ENCODE measurements at regions not wholly inside any gene's neighbourhood (a gene's known extent, or its start where the extent isn't known, plus 50 kb on each side); places are given as distances from the start of the nearest gene placed in this dataset.
"Not testable (repeated sequence)": the region's sequence is repeated elsewhere in the genome, so short reads cannot be mapped to it uniquely, and the experiment has no call there.

- Histone ChIP-seq H3K4me1 (ENCODE audit: control insufficient read depth, insufficient read depth, low read length) (no peaks in the 10 kb centered on the region), H3K27ac (ENCODE audit: low read depth, low read length) (no peak overlapping the region), H3K36me3 (ENCODE audit: control insufficient read depth, insufficient read depth, low read length) (no peaks in the 10 kb centered on the region)
Observed at GRCh38 chr1:118395430-118395991, 210.5 kb upstream of the SPAG17 start.

GRCh38 chr1:118390955-118391354 lies 205.9 kb upstream of the SPAG17 start:
- no peaks in the 10 kb centered on the region for H3K27me3 ChIP-seq (ENCODE audit: control insufficient read depth, insufficient read depth, low read length)

More at GRCh38 chr1:118395430-118395991, 210.5 kb upstream of the SPAG17 start:
- Histone ChIP-seq H3K27me3 (ENCODE audit: control insufficient read depth, insufficient read depth, low read length) (no peaks in the 10 kb centered on the region), H3K9me3 (ENCODE audit: control insufficient read depth, insufficient read depth, low read depth, low read length) (no peaks in the 10 kb centered on the region), H3K4me3 (ENCODE audit: low read depth, low read length) (no peak overlapping the region), H3K9ac (ENCODE audit: low read length) (no peak overlapping the region)

GRCh38 chr1:118388301-118388959 lies 203.4 kb upstream of the SPAG17 start:
- H3K9me3 ChIP-seq (ENCODE audit: control insufficient read depth, insufficient read depth, low read depth, low read length) = no peaks in the 10 kb centered on the region
- H3K36me3 ChIP-seq (ENCODE audit: control insufficient read depth, insufficient read depth, low read length) = no peaks in the 10 kb centered on the region
- no peaks in the 10 kb centered on the region for H3K4me1 ChIP-seq (ENCODE audit: control insufficient read depth, insufficient read depth, low read length)
- no peak overlapping the region for H3K27ac ChIP-seq (ENCODE audit: low read depth, low read length)
- no peak overlapping the region for H3K9ac ChIP-seq (ENCODE audit: low read length)
- H3K4me3 ChIP-seq (ENCODE audit: low read depth, low read length) = no peak overlapping the region
- H3K27me3 ChIP-seq (ENCODE audit: control insufficient read depth, insufficient read depth, low read length) = no peaks in the 10 kb centered on the region

More at GRCh38 chr1:118390955-118391354, 205.9 kb upstream of the SPAG17 start:
- Histone ChIP-seq H3K4me3 (ENCODE audit: low read depth, low read length) (no peak overlapping the region), H3K36me3 (ENCODE audit: control insufficient read depth, insufficient read depth, low read length) (no peaks in the 10 kb centered on the region), H3K4me1 (ENCODE audit: control insufficient read depth, insufficient read depth, low read length) (no peaks in the 10 kb centered on the region), H3K9me3 (ENCODE audit: control insufficient read depth, insufficient read depth, low read depth, low read length) (no peaks in the 10 kb centered on the region), H3K27ac (ENCODE audit: low read depth, low read length) (no peak overlapping the region), H3K9ac (ENCODE audit: low read length) (no peak overlapping the region)

- H3K27ac ChIP-seq (ENCODE audit: low read depth, low read length) = no peak overlapping the region
- H3K27me3 ChIP-seq (ENCODE audit: control insufficient read depth, insufficient read depth, low read length) = no peaks in the 10 kb centered on the region
- H3K4me3 ChIP-seq (ENCODE audit: low read depth, low read length) = no peak overlapping the region
- peaks cover 9% of the 10 kb centered on the region for H3K9me3 ChIP-seq (ENCODE audit: control insufficient read depth, insufficient read depth, low read depth, low read length)
- H3K4me1 ChIP-seq (ENCODE audit: control insufficient read depth, insufficient read depth, low read length) = no peaks in the 10 kb centered on the region
- H3K36me3 ChIP-seq (ENCODE audit: control insufficient read depth, insufficient read depth, low read length) = no peaks in the 10 kb centered on the region
- no peak overlapping the region for H3K9ac ChIP-seq (ENCODE audit: low read length)
Observed at GRCh38 chr1:118381197-118381869, 196.3 kb upstream of the SPAG17 start.

GRCh38 chr1:118377183-118377582 lies 192.2 kb upstream of the SPAG17 start:
- H3K4me1 ChIP-seq (ENCODE audit: control insufficient read depth, insufficient read depth, low read length); H3K36me3 ChIP-seq (ENCODE audit: control insufficient read depth, insufficient read depth, low read length); H3K4me3 ChIP-seq (ENCODE audit: low read depth, low read length); H3K27me3 ChIP-seq (ENCODE audit: control insufficient read depth, insufficient read depth, low read length); H3K27ac ChIP-seq (ENCODE audit: low read depth, low read length); H3K9ac ChIP-seq (ENCODE audit: low read length): not testable (repeated sequence)
- H3K9me3 ChIP-seq (ENCODE audit: control insufficient read depth, insufficient read depth, low read depth, low read length) = peaks cover 19% of the 10 kb centered on the region

GRCh38 chr1:118371612-118372011 lies 186.6 kb upstream of the SPAG17 start:
- Histone ChIP-seq H3K4me3 (ENCODE audit: low read depth, low read length) (no peak overlapping the region), H3K36me3 (ENCODE audit: control insufficient read depth, insufficient read depth, low read length) (no peaks in the 10 kb centered on the region), H3K27ac (ENCODE audit: low read depth, low read length) (no peak overlapping the region), H3K4me1 (ENCODE audit: control insufficient read depth, insufficient read depth, low read length) (no peaks in the 10 kb centered on the region), H3K27me3 (ENCODE audit: control insufficient read depth, insufficient read depth, low read length) (no peaks in the 10 kb centered on the region), H3K9ac (ENCODE audit: low read length) (no peak overlapping the region), H3K9me3 (ENCODE audit: control insufficient read depth, insufficient read depth, low read depth, low read length) (peaks cover 15% of the 10 kb centered on the region)

- Histone ChIP-seq H3K36me3 (ENCODE audit: control insufficient read depth, insufficient read depth, low read length) (no peaks in the 10 kb centered on the region), H3K9me3 (ENCODE audit: control insufficient read depth, insufficient read depth, low read depth, low read length) (peaks cover 16% of the 10 kb centered on the region)
Observed at GRCh38 chr1:118370861-118371260, 185.8 kb upstream of the SPAG17 start.

GRCh38 chr1:118366286-118366685 lies 181.3 kb upstream of the SPAG17 start:
- Histone ChIP-seq H3K9me3 (ENCODE audit: control insufficient read depth, insufficient read depth, low read depth, low read length) (peaks cover 18% of the 10 kb centered on the region), H3K4me1 (ENCODE audit: control insufficient read depth, insufficient read depth, low read length) (no peaks in the 10 kb centered on the region), H3K27ac (ENCODE audit: low read depth, low read length) (no peak overlapping the region), H3K4me3 (ENCODE audit: low read depth, low read length) (no peak overlapping the region), H3K9ac (ENCODE audit: low read length) (no peak overlapping the region), H3K36me3 (ENCODE audit: control insufficient read depth, insufficient read depth, low read length) (no peaks in the 10 kb centered on the region), H3K27me3 (ENCODE audit: control insufficient read depth, insufficient read depth, low read length) (no peaks in the 10 kb centered on the region)

More at GRCh38 chr1:118370861-118371260, 185.8 kb upstream of the SPAG17 start:
- no peaks in the 10 kb centered on the region for H3K4me1 ChIP-seq (ENCODE audit: control insufficient read depth, insufficient read depth, low read length)
- no peak overlapping the region for H3K27ac ChIP-seq (ENCODE audit: low read depth, low read length)
- no peak overlapping the region for H3K4me3 ChIP-seq (ENCODE audit: low read depth, low read length)
- H3K9ac ChIP-seq (ENCODE audit: low read length) = no peak overlapping the region
- H3K27me3 ChIP-seq (ENCODE audit: control insufficient read depth, insufficient read depth, low read length) = no peaks in the 10 kb centered on the region

- Histone ChIP-seq H3K27me3 (ENCODE audit: control insufficient read depth, insufficient read depth, low read length) (no peaks in the 10 kb centered on the region), H3K27ac (ENCODE audit: low read depth, low read length) (no peak overlapping the region), H3K9ac (ENCODE audit: low read length) (no peak overlapping the region), H3K9me3 (ENCODE audit: control insufficient read depth, insufficient read depth, low read depth, low read length) (peaks cover 15% of the 10 kb centered on the region), H3K4me1 (ENCODE audit: control insufficient read depth, insufficient read depth, low read length) (no peaks in the 10 kb centered on the region), H3K4me3 (ENCODE audit: low read depth, low read length) (no peak overlapping the region), H3K36me3 (ENCODE audit: control insufficient read depth, insufficient read depth, low read length) (no peaks in the 10 kb centered on the region)
Observed at GRCh38 chr1:118364882-118365281, 179.9 kb upstream of the SPAG17 start.

GRCh38 chr1:118363396-118363795 lies 178.4 kb upstream of the SPAG17 start:
- peaks cover 15% of the 10 kb centered on the region for H3K9me3 ChIP-seq (ENCODE audit: control insufficient read depth, insufficient read depth, low read depth, low read length)
- no peaks in the 10 kb centered on the region for H3K4me1 ChIP-seq (ENCODE audit: control insufficient read depth, insufficient read depth, low read length)
- H3K27ac ChIP-seq (ENCODE audit: low read depth, low read length) = no peak overlapping the region
- no peaks in the 10 kb centered on the region for H3K36me3 ChIP-seq (ENCODE audit: control insufficient read depth, insufficient read depth, low read length)
- no peak overlapping the region for H3K4me3 ChIP-seq (ENCODE audit: low read depth, low read length)
- H3K27me3 ChIP-seq (ENCODE audit: control insufficient read depth, insufficient read depth, low read length) = no peaks in the 10 kb centered on the region
- no peak overlapping the region for H3K9ac ChIP-seq (ENCODE audit: low read length)

- Histone ChIP-seq H3K27me3 (ENCODE audit: control insufficient read depth, insufficient read depth, low read length) (no peaks in the 10 kb centered on the region), H3K27ac (ENCODE audit: low read depth, low read length) (no peak overlapping the region), H3K9me3 (ENCODE audit: control insufficient read depth, insufficient read depth, low read depth, low read length) (peaks cover 11% of the 10 kb centered on the region), H3K9ac (ENCODE audit: low read length) (no peak overlapping the region), H3K36me3 (ENCODE audit: control insufficient read depth, insufficient read depth, low read length) (no peaks in the 10 kb centered on the region), H3K4me1 (ENCODE audit: control insufficient read depth, insufficient read depth, low read length) (no peaks in the 10 kb centered on the region), H3K4me3 (ENCODE audit: low read depth, low read length) (no peak overlapping the region)
Observed at GRCh38 chr1:118360817-118361216, 175.8 kb upstream of the SPAG17 start.

All from HUES6 (cell line).